Activated CD4-positive, CD25-positive, alpha-beta regulatory T cell treated with anti-CD3 and anti-CD28 coated beads, Interleukin-2, amount 50 U/mL, for 24 hours (primary cell): ENCODE measurements at regions not wholly inside any gene's neighbourhood (a gene's known extent, or its start where the extent isn't known, plus 50 kb on each side); places are given as distances from the start of the nearest gene placed in this dataset.

Experiments used
- ATAC-seq, 2 donors: fragments of 150-1000 bp; cut with Tn5 transposase; one replicate each; pipeline ENCODE4 v1.10.0; 2021; ENCODE audit warnings: mild to moderate bottlenecking in 1 of 2, moderate library complexity in 1 of 2

DNA sequence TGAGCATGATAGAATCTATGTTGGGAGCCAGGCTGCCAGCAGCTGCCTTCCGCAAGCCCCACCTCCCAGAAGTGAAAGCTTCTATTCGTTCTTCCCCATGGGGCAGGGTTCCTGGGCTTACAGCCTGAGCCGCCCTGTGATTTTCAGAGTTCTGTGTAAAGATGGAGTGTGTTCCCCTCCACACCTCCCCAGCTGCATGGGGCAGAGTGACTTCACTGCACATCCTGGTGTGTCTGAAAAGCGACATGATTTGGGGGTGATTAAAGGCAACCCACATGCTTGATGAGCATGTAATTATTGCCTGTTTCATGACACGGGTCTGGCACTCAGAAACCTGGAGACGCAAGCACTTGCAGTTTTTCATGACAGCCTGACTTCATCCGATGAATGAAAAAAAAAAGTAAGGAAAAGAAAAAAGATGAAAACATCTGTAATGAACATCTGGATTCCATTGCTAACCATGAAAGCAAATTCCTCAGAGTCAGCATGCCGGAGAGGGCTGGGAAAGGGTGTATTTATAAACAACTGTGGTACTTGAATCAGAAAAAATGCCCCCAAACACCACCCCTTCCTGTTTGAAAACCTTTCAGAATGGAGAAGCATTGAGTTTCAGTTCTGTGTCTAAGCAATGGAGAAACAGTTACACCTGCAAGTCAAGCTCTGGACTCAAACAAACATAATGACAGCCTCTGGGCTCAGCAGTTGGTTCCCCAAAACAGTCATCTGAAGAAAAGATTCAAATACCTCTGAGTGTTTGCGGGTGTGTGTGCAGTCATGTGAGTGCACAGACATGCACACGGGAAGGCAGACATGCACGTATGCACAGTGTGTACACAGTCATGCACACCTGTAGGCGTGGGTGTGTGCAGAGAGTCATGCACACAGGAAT is 266.0 kb downstream of the ENGASE start:
- ATAC-seq, result peak; percentile 46 to 48

DNA sequence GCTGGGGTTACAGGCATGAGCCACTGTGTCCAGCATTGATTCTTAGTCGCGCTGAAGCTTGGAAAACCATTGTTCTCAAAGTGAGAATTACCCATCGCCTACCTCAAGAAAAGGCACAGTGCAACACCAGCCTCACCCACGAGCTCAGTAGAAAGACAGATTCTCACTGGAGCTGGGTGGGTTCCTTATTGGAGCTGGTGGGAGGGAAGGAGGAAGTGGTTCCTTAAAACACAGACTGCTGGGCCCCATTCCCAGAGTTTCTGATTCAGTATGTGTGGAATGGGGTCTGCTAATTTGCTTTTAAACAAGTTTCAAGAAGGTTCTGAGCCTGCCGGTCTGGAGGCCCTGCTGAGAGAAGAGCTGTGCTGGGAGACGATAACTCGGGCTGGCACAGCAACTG is 264.7 kb downstream of the ENGASE start:
- ATAC-seq, result no peak

DNA sequence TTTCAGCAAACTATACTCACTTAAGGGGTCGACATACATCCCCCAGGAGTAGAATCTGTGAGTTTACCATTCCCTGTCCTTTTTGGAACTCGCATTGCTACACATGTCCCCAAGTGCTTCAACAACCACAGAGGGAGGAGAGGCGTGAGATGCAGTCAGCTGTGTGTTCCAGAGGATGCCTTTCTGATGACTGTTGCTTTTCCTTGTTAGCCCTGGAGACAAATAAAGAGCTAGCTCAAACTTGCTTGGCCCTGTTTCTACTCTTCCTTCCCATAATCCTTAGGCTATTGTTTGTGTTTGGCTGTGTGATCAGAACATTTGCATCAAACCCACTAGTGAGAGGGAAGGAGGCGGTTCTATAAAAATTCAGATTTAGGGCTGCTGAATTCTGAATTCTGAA is 264.0 kb downstream of the ENGASE start:
- no peak for ATAC-seq

DNA sequence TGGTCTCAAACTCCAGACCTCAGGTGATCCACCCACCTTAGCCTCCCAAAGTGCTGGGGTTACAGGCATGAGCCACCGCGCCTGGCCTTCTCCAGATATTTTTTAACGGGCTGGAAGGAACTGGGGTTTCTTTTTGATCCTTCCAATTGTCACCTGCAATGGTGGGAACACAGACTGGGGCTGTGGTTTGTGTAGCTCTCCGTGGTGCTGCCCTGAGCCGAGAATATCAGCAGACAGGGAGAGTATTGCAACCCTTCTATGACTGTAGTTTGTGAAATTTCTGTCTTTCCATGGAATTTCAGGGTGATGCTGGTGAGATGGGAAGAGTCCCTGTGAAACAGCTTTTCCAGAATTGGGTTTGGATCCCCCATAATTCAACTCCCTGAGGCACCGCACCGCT is 263.5 kb downstream of the ENGASE start:
- no peak for ATAC-seq

DNA sequence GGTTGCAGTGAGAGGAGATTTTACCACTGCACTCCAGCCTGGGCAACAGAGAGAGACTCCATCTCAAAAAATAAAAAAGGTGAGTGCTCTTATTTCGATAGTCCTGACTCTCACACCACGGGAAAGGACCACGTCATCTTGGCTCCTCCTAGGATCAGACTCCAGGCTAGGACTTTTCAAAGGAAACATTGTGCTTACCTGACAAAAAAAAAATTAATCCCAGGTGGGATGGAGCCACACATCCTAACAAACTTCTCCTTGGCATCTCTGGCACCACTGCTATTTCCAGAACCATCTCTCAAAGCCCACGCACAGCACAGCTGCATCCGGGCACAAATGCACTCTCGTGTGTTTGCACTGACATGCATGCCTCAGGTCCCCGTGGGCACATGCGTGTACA is 262.4 kb downstream of the ENGASE start:
- ATAC-seq, result no peak

DNA sequence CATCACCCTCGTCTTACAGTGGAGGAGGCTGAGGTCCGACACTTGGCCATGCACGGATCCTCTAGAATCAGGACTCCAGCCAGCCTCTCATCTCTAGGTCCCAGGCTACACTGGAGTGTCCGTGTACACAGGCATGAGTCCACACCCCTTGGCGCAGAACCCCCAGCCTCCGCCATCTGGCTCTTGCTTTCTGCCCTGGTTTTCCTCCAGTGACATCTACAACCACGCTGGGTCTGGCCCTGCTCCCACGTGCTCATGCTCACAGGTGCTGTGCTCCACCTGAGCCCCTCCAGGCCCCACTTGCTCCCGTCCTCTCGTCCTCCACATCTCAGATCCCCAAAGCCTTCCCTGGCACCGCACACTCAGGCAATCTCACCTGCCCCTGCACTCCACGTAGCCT is 260.8 kb downstream of the ENGASE start:
- ATAC-seq, result no peak

DNA sequence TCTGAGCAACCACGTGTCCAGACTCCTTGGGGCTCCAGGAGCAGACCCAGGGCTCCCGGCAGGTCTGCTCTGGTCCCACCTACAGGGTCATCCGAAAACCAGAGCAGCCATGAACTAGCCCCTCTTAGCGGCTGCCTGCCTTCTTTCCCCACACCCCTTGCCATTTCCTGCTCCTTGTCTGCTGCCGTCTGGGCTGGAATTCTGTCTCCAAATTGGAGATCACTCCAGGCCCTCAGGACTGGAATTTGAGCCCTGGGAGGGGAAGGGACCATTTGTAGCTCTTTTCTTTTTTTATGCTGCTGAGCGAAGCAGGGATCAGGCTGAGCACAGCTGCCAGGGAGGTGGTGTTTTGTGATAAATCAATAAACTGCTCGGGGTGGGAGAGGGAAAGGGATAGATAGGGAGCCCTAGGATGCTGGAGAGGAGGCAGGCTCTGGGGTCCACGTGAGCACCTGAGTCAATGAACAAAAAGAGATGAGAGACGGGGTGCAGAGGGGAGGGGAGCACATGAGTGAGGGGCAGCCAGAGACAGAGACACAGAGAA is 257.5 kb downstream of the ENGASE start:
- no peak for ATAC-seq

DNA sequence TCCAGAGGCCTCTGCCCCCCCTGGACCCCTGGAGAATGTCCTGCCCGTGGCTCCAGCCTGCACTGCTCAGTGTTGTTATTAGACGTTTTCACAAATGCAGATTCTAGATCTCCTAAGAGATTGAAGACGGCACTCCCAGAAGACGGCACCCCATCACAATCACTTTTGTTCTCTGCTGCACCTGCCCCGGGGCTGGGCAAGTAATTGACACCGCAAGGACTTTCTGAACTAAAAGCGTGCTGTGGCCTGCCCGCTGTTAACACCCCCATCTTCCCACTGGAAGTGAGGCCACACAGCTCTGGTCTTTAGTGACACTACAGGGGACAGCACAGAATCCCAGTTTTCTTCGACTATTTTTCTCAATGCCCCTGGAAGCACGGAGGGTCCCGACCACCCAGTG is 256.9 kb downstream of the ENGASE start:
- no peak for ATAC-seq

DNA sequence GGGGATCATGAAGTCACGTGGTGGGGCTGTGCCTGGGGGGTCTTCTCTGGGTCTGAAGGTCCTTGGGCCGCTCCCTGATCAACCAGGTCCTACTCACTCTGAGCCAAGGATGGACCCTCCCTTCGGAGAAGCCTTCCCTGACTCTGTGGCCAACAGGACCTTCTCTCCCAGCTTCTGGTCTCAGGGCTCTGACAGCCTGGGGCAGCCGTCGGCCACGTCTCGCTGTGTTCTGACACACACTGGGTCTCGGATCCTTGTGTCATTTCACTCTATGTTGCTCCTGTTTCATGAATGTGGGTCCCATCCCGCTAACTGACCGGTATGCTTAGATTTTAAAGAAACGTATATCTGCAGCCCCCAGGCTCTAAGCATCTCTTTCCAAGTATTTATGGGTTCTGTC is 256.1 kb downstream of the ENGASE start:
- no peak for ATAC-seq

DNA sequence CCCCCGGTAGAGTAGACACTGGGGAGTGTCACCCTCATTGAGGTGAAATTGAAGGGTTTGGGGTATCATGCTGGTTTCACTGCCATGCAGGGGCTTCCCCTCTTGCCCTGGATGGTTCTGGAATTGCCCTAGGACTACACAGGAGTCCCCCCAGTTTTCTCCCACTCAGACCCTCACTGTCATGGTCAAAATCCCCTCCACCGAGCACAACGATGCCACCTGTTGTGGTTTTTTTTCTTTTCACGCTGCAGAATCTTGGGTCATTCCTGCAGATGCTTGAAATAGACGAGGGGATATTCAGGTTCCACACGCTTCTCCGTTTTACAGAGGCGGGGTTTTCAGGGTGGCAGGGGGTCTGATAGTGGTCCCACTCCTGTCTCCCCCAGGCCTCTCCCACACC is 255.6 kb downstream of the ENGASE start:
- ATAC-seq, result no peak

DNA sequence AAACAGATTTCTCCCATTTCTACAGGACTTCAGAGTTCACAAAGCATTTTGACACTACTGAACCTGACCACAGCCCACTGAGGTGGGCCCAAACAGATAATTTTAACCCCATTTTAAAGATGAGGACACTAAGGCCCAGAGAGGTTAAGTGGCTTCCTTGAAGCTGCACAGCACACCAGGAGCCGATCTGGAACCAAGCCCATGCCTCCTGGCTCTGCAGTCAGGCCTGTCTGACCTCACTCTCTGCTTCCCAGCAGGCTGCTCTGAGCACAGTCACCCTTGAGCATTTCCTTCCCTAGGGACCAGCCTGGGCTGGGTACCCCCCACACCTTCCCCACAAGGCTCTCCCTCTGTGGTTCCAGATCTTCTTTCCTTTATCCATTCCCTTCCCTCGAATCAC is 252.2 kb downstream of the ENGASE start:
- no peak for ATAC-seq

DNA sequence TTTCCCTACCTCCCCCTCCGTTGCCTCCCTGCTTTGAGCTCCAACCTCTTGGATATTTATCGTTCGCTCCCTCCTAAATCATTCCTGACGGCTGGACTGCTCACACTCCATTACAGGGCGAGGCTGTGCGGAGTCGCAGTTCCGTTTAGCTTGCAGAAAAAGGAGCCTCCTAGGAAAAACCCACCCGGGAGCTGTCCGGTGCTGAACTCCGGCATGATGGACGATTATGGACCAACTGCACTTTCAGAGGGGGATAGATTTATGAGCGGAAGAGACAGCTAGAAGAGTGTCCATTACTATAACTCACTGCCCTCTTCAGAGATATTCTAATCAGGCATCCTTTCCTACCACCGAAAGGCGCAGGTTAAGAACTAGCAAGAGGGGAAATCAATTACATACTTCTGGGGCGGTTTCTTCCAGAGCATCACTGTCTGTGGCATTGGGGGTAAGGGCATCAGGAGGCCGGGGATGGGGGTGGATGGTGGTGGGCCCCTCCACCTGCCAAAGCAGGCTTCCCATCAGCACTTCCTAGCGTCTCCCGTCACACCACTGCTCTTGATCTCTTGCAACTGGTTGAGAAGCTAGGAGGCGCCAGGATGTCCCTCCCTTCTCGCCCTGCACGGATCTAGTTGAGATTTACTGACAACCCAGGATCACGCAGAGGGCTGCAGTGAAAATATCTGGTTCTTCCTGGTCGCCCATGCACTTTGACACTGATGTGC is 251.2 kb downstream of the ENGASE start:
- no peak for ATAC-seq

DNA sequence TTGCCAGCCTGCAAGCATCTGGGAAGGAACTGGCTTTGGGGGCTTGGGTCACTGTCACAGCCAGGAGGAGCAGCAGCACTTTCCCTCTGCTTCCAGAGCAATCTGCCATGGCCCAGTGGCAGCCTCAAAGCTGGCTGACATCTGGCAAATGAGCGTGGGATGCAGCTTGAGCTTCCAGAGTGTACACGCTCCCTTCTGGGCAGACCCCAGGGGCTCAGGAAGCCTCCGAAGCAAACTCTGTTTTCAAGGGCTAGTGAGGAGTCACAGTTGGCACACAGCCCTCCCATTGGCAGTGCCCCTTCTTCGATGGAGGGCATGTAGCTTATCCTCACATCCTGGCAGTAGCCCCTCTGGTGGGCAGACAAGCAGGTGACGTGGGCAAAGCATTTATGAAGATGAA is 249.6 kb downstream of the ENGASE start:
- no peak for ATAC-seq

DNA sequence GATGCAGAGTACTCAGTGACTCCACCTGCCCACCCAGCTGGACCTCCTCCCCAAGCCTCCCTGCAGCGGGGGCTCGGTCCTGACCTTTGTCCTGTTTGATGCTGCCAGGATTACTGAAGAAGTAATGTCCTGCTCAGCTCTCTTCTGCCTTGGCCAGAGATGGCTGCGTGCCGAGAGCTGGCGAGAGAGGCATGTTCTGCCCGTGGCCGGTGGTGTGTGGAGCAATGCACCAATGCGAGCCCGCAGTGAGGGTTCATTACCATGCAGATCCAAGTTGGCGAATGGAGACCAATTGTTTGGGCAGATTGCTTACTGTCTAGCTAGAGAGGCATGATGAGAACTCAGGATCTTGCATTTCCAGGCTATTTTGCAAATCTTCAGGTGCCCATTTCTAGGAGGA is 248.9 kb downstream of the ENGASE start:
- no peak for ATAC-seq

DNA sequence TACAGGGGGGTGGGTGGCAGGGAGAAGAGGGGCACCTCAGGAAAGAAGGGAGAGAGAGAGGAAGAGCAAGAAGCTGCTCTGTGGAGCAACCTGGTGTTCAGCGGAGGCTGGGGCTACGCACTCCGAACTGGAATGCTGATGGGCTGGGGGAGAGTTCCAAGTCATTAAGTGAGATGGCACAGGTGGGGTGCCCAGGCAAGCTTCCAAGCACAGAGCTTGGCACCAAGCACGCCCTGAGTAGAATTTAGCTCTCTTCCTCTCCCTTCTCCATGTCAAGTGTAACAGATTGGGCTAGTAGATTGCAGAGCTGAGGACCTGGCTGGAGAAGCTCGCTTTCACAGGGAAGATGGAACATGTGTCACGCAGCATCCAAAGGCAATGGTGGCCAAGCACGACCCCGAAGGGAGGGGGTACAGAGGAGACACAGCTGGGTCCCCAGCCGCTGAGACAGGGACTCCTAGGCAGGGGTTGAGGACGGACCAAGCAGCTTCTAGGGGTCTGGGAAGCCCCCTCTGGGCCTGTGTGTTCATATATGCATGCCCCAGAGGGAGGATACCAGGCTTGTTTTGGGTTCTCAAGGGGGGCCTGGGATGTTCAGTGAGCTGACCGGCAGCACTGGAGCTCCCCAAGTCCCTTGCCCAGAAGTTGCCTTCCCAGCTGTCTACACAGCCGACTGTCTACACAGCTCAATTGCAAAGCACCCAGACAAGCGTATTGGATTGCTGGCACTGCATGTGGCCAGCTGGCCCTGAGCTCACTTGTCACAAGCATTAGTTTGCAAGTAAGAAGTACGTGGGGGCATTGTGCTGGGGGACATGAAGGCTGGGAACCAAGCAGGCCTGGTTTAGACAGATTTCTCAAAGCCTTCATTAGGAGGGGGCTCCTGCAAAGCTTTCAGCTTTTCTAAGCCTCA is 247.8 kb downstream of the ENGASE start:
- ATAC-seq, result no peak

DNA sequence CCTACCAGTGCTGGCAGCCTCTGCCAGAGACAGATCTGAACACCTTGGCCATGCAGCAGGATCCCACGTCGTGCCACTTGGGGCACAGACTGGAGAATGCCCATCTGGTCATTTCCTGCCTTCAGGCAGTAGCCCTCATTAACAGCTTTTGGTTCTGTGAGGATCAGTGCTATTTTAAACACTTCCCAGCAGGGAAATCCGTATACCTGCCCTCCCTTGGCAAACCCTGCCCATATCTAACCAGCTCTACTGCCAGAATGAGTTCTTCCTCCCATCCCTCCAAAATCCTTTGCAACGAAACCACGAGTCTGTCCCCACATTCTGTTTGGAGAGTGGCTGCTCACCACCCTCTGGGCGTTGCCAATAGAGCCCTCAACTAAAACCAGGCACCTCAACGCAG is 245.7 kb downstream of the ENGASE start:
- no peak for ATAC-seq

DNA sequence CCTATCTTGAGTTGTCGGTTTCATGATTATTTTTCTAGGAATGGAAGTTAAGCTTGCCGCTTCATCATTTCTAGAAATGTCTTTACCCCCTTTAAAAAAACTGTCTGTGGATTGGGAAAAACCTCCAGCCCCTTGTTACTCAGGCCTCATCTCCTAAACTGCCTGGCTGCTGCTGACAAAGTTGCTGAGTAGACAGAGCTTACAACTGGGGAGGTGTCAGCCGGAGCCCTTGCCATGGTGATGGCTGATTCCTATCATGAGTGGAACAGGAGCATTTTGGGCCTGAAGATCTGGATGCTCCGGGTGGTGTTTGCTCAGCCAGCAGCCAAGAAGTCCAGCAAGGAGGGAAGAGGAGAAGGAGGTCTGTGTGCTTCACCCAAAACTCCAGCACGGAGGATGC is 243.3 kb downstream of the ENGASE start:
- ATAC-seq, result no peak

DNA sequence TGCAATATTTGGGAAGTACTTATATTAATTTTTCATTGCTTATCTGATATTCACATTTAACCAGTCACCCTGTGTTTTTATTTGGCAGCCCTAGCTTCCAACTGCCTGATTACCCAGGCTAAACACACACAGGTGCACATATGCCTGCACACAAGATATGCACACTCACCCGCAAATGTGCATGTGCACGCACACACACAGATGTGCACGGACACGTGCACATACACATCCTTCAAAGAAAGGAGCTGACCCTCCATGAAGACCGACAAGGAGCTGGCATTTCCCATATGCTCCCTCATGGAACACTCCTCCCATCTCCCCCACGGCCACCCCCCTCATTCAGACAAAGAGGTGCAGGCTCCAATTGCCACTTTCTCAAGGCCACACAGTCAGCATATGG is 242.2 kb downstream of the ENGASE start:
- ATAC-seq, result no peak

DNA sequence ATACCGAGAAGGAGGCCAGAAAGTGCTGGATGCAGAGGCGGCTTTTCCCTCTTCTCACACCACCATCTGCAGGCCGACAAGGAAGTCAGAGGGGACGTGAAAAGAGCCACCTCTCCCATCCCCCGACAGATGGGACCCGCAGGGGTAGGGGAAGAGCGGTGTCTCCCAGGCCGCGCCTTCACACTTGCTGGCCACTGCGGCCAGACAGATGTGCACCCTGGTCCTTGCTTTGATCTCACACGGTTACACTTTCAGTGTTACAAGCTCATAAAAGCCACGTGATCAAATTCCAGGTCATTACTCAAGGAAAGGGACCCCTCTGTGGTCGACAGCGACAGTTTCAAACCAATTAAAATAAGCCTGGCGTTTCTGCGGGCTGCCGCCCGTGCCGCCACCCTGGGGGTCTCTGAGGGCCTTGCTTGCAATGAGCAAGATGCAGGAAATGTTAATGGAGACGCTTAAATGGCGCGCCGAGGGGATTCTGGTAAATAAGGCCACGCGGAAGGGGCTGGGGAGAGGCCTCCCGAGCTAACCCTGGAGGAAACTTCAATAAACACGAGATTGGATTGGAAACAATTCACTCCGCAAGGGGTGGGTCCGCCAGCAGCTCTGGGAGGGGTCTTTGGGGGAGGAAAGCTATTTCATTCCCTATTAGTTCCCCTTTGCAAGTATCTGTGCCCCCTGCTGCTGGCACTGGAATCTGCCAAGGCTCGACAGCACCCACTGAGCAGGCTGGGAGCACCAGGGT is 240.9 kb downstream of the ENGASE start:
- no peak for ATAC-seq

DNA sequence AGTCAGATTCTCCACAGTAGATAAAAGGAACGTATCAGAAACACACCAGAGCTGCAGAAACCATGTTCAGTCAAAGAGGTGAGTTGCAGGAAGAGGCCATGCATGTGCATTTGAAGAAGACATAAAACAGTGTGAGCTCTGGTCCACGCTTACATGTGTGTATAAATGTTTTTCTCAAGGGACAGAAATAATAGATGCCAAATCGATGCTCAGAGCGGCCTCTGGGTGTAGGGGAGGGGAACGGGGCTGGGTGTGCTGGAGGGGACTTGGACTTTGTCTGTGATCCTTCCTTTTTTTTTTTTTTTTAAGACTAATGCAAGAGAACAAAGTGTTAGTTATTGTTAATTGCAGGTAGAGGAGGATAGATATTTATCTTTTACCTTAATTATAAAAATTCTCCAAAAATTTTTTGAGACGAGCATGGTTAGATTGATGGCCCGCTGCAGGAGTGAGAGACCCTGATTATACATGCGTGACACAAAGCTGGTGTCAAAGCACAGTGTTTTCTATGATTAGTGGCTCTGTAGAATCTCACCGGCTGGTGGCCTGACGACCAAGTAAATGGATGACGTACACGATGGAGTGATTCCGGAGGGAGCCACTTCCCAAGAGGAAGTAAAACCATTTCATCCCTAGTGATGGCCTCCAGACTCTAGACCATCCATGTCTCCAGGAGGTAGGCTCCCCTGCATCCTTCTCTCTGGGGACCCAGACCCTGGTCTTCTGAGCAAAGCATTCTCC is 240.2 kb downstream of the ENGASE start:
- no peak for ATAC-seq

DNA sequence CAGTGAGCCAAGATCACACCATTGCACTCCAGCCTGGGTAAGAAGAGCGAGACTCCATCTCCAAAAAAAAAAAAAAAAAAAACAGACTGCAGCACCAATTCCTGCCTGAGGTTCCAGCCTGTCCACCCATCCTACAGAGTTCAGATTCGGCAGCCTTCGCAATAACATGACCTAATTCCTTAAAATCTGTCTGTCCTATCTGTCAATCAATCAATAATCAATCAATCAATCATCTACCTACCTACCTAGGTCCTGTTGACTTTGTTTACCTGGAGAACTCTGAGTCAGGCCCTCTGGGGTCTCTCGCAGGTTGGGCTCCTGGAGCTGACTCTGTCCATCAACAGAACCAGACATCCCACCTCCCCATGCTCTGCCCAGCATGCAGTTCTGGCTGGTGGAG is 236.7 kb downstream of the ENGASE start:
- ATAC-seq, result no peak
